H1 (cell line): ENCODE measurements at regions not wholly inside any gene's neighbourhood (a gene's known extent, or its start where the extent isn't known, plus 50 kb on each side); places are given as distances from the start of the nearest gene placed in this dataset.

Source experiments
- CHD7 ChIP-seq: fragments of 300-600 bp; sonication (generic); IDR thresholded peaks from 2 replicates; pipeline ENCODE4 v1.7.1; 2012; ENCODE audit warnings: low read length, moderate library complexity, mild to moderate bottlenecking, inconsistent platforms; ENCODE audit not compliant: insufficient replicate concordance
- EP300 ChIP-seq, 2 experiments: IDR thresholded peaks; 1 replicate in 1 of 2; 2 replicates in 1 of 2; pipeline ENCODE4 v1.6.1; 2011 to 2012; ENCODE audit warnings: low read depth in 2 of 2, low read length in 2 of 2, mild to moderate bottlenecking in 2 of 2, borderline replicate concordance in 1 of 2, inconsistent platforms in 1 of 2, moderate library complexity in 1 of 2
- GTF2F1 ChIP-seq: IDR thresholded peaks from 2 replicates; pipeline ENCODE4 v1.6.1; 2012; ENCODE audit warnings: low read depth, low read length, improper control_type of control experiment, borderline replicate concordance
- NANOG ChIP-seq: IDR thresholded peaks from 2 replicates; pipeline ENCODE4 v1.6.1; 2011; ENCODE audit warnings: low read length, low read depth, mild to moderate bottlenecking, inconsistent platforms; ENCODE audit not compliant: insufficient read depth, poor library complexity, severe bottlenecking
- POLR2A ChIP-seq, 2 experiments: IDR thresholded peaks; 1 replicate in 1 of 2; 2 replicates in 1 of 2; pipeline ENCODE4 v1.6.1; 2011; ENCODE audit warnings: low read depth in 2 of 2, low read length in 2 of 2, mild to moderate bottlenecking in 2 of 2; ENCODE audit errors: control extremely low read depth in 1 of 2
- POLR2AphosphoS5 ChIP-seq: IDR thresholded peaks from 2 replicates; pipeline ENCODE4 v1.6.1; 2011; ENCODE audit warnings: low read depth, low read length
- SIX5 ChIP-seq: IDR thresholded peaks from 2 replicates; pipeline ENCODE4 v1.6.1; 2011; ENCODE audit warnings: mild to moderate bottlenecking, low read depth, low read length
- TF ChIP-seq, protein P1 (sequence below), 3 experiments: IDR thresholded peaks; 1 replicate in 2 of 3; 2 replicates in 1 of 3; pipeline versions ENCODE4 v1.5.1 to v1.6.1; 2011; ENCODE audit warnings: low read length in 3 of 3, mild to moderate bottlenecking in 3 of 3, inconsistent platforms in 2 of 3, low read depth in 1 of 3, moderate library complexity in 1 of 3; ENCODE audit not compliant: insufficient read depth in 1 of 3; ENCODE audit errors: control extremely low read depth in 1 of 3

- TF ChIP-seq, protein P1, sequence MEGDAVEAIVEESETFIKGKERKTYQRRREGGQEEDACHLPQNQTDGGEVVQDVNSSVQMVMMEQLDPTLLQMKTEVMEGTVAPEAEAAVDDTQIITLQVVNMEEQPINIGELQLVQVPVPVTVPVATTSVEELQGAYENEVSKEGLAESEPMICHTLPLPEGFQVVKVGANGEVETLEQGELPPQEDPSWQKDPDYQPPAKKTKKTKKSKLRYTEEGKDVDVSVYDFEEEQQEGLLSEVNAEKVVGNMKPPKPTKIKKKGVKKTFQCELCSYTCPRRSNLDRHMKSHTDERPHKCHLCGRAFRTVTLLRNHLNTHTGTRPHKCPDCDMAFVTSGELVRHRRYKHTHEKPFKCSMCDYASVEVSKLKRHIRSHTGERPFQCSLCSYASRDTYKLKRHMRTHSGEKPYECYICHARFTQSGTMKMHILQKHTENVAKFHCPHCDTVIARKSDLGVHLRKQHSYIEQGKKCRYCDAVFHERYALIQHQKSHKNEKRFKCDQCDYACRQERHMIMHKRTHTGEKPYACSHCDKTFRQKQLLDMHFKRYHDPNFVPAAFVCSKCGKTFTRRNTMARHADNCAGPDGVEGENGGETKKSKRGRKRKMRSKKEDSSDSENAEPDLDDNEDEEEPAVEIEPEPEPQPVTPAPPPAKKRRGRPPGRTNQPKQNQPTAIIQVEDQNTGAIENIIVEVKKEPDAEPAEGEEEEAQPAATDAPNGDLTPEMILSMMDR (IDR thresholded peaks at IDR 0.05; ENCODE audit: control extremely low read depth in 1 of 3, insufficient read depth in 1 of 3, low read depth in 1 of 3, low read length in 3 of 3) = no peak
- no peak for TF ChIP-seq SIX5
- no peak for TF ChIP-seq EP300 (IDR thresholded peaks at IDR 0.05; ENCODE audit: borderline replicate concordance in 1 of 2, low read depth in 2 of 2, low read length in 2 of 2)
- TF ChIP-seq POLR2A (IDR thresholded peaks at IDR 0.05; ENCODE audit: control extremely low read depth in 1 of 2, low read depth in 2 of 2, low read length in 2 of 2) = no peak
- TF ChIP-seq NANOG = no peak
- TF ChIP-seq CHD7 = no peak
- no peak for TF ChIP-seq GTF2F1
- TF ChIP-seq POLR2AphosphoS5 = no peak
These were observed 74.3 kb upstream of the FICD start for GRCh38 chr12:108440736-108441135.
